K562 (cell line): ENCODE measurements at regions not wholly inside any gene's neighbourhood (a gene's known extent, or its start where the extent isn't known, plus 50 kb on each side); places are given as distances from the start of the nearest gene placed in this dataset.

Experiments
- ATAC-seq: fragments of 200-7000 bp; cut with Tn5 transposase; 3 replicates; pipeline ENCODE4 v1.9.1; 2020; ENCODE audit warnings: moderate library complexity
- BruUV-seq: library from RNA; stranded (reverse); fragments of 400-500 nt; replicated peaks from 2 replicates; lab custom pipeline; 2021; lab: Mats Ljungman, UMichigan
- CTCF ChIA-PET: fragments of 300-600 bp; formaldehyde crosslinking; extraction: SDS; loops from one replicate; lab custom pipeline; 2021; ENCODE audit warnings: low intra/inter-chr PET ratio; lab: Yijun Ruan, JAX
- POLR2A ChIA-PET: fragments of 300-600, 350-650 bp; sonication (Branson Sonifier 250); formaldehyde crosslinking; extraction: SDS; loops from one replicate; lab custom pipeline; 2021; ENCODE audit warnings: antibody characterized with exemption, inconsistent platforms; lab: Yijun Ruan, JAX
- DNase-seq, 4 experiments: peaks; one replicate each; pipeline versions ENCODE4 v3.0.0 to v3.0.0-alpha.2; 2011 to 2018; ENCODE audit warnings: low spot score in 3 of 4, mixed read lengths in 3 of 4; ENCODE audit errors: extremely low read depth in 1 of 4
- FAIRE-seq: peaks from 2 replicates; lab custom pipeline; 2011; peaks lifted over from hg19 to GRCh38; lab: Jason Lieb, UNC
- H2AFZ ChIP-seq: 2 replicates; pipeline ENCODE4 v1.6.0; 2011; ENCODE audit warnings: low read depth, low read length, control low read depth, inconsistent platforms
- H3K27ac ChIP-seq: fragments of 200-600 bp; 3 replicates; pipeline ENCODE4 v1.8.0; 2011; ENCODE audit warnings: low read depth, mild to moderate bottlenecking, control low read depth, inconsistent platforms, low read length, moderate library complexity, mixed read lengths; ENCODE audit errors: extremely low read depth
- H3K27me3 ChIP-seq, 2 experiments: fragments of 300-600 bp in 1 of 2; 2 replicates in 1 of 2; 3 replicates in 1 of 2; pipeline versions ENCODE4 v1.6.0 to v1.8.0; 2011; ENCODE audit warnings: inconsistent platforms in 2 of 2, low read length in 2 of 2, mild to moderate bottlenecking in 1 of 2, mixed read lengths in 1 of 2, moderate library complexity in 1 of 2; ENCODE audit not compliant: control insufficient read depth in 2 of 2, insufficient read depth in 2 of 2
- H3K36me3 ChIP-seq: fragments of 300-600 bp; 3 replicates; pipeline ENCODE4 v1.8.0; 2011; ENCODE audit warnings: mild to moderate bottlenecking, low read length, inconsistent platforms; ENCODE audit not compliant: control insufficient read depth, insufficient read depth
- H3K4me1 ChIP-seq, 2 experiments: fragments of 200-600 bp in 1 of 2; replicated peaks in 1 of 2; 2 replicates in 1 of 2; 3 replicates in 1 of 2; pipeline versions ENCODE4 v1.5.1 to v1.8.0; 2011; ENCODE audit warnings: inconsistent platforms in 2 of 2, low read length in 2 of 2, mild to moderate bottlenecking in 1 of 2, mixed read lengths in 1 of 2, moderate library complexity in 1 of 2; ENCODE audit not compliant: control insufficient read depth in 2 of 2, insufficient read depth in 2 of 2
- H3K4me2 ChIP-seq: 2 replicates; pipeline ENCODE4 v1.6.1; 2011; ENCODE audit warnings: low read length, control low read depth, inconsistent platforms, mixed read lengths; ENCODE audit not compliant: insufficient read depth
- H3K4me3 ChIP-seq: fragments of 200-600 bp; sonication (generic), shearing (Covaris generic); 2 replicates; pipeline ENCODE4 v1.5.1; 2016; ENCODE audit warnings: control low read depth, inconsistent platforms
- H3K79me2 ChIP-seq: fragments of 200-600 bp; 3 replicates; pipeline ENCODE4 v1.8.0; 2011; ENCODE audit warnings: low read length, inconsistent platforms; ENCODE audit not compliant: control insufficient read depth, insufficient read depth
- H3K9ac ChIP-seq, 2 experiments: 2 replicates each; pipeline versions ENCODE4 v1.6.0 to v1.6.1; 2011; ENCODE audit warnings: low read depth in 2 of 2, low read length in 2 of 2, control low read depth in 1 of 2, inconsistent platforms in 1 of 2, mild to moderate bottlenecking in 1 of 2, mixed read lengths in 1 of 2; ENCODE audit not compliant: insufficient read depth in 1 of 2
- H3K9me1 ChIP-seq: one replicate; pipeline ENCODE4 v1.6.0; 2011; ENCODE audit warnings: inconsistent platforms, mild to moderate bottlenecking, low read length, moderate library complexity; ENCODE audit not compliant: control insufficient read depth, insufficient read depth
- H3K9me3 ChIP-seq: replicated peaks from 2 replicates; pipeline ENCODE4 v1.5.1; 2011; ENCODE audit warnings: low read depth, low read length, inconsistent platforms; ENCODE audit not compliant: control insufficient read depth, insufficient read depth
- H4K20me1 ChIP-seq: replicated peaks from 2 replicates; pipeline ENCODE4 v1.6.1; 2011; ENCODE audit warnings: low read length, inconsistent platforms, mixed read lengths; ENCODE audit not compliant: control insufficient read depth, insufficient read depth
- E2F3 ChIP-seq: fragments of 250-450 bp; sonication (Bioruptor Pico); IDR thresholded peaks from 2 replicates; pipeline ENCODE4 v1.4.0; 2020; ENCODE audit warnings: mild to moderate bottlenecking
- EP400 ChIP-seq: fragments of 450-650 bp; IDR thresholded peaks from 2 replicates; pipeline ENCODE4 v1.6.1; 2017; ENCODE audit warnings: antibody characterized with exemption, mild to moderate bottlenecking, moderate library complexity
- FOSL1 ChIP-seq: fragments of 200-800 bp; sonication (Bioruptor generic); conservative IDR thresholded peaks from 2 replicates; pipeline ENCODE4 v1.6.1; 2016; ENCODE audit warnings: missing genetic modification characterization, missing compliant biosample characterization
- GABPB1 ChIP-seq: sonication (generic); formaldehyde crosslinking; IDR thresholded peaks from 2 replicates; pipeline ENCODE4 v1.8.0; 2022; ENCODE audit warnings: mild to moderate bottlenecking, missing genetic modification reagents
- JUN ChIP-seq, 2 experiments: sonication (generic) in 1 of 2; formaldehyde crosslinking in 1 of 2; IDR thresholded peaks; 2 replicates each; pipeline versions ENCODE4 v1.6.1 to v1.8.0; 2012 to 2022; ENCODE audit warnings: borderline replicate concordance in 2 of 2, mild to moderate bottlenecking in 2 of 2, improper control_type of control experiment in 1 of 2, low read depth in 1 of 2, low read length in 1 of 2, missing genetic modification reagents in 1 of 2
- JUND ChIP-seq, 2 experiments: IDR thresholded peaks; 2 replicates in 1 of 2; 3 replicates in 1 of 2; pipeline ENCODE4 v1.6.1; 2011; ENCODE audit warnings: borderline replicate concordance in 2 of 2, low read depth in 2 of 2, low read length in 2 of 2, improper control_type of control experiment in 1 of 2, missing biosample characterization in 1 of 2, missing genetic modification characterization in 1 of 2, missing genetic modification reagents in 1 of 2
- KLF16 ChIP-seq: IDR thresholded peaks from 2 replicates; pipeline ENCODE4 v1.6.1; 2016; ENCODE audit warnings: antibody characterized with exemption
- SMARCC2 ChIP-seq: fragments of 450-650 bp; IDR thresholded peaks from 2 replicates; pipeline ENCODE4 v1.6.1; 2017; ENCODE audit warnings: antibody characterized with exemption, moderate library complexity, mild to moderate bottlenecking, low read depth
- SRF ChIP-seq, 2 experiments: fragments of 250-450, 450-650 bp in 1 of 2; sonication (Bioruptor Pico) in 1 of 2; sonication (generic) in 1 of 2; formaldehyde crosslinking; IDR thresholded peaks; 2 replicates each; pipeline versions ENCODE4 v1.5.0 to v1.5.1; 2020 to 2022; ENCODE audit warnings: mild to moderate bottlenecking in 1 of 2, missing genetic modification reagents in 1 of 2
- ZNF134 ChIP-seq: fragments of 250-450 bp; sonication (Bioruptor Pico); conservative IDR thresholded peaks from 2 replicates; pipeline ENCODE4 v1.4.0; 2020
- ZNF146 ChIP-seq: IDR thresholded peaks from one replicate; pipeline ENCODE4 v1.6.1; 2018; ENCODE audit warnings: missing compliant biosample characterization; ENCODE audit not compliant: unreplicated experiment
- WGBS: fragments of 100-300 bp; shearing (Covaris generic); methylation state at CpG from one replicate; pipeline ENCODE4 v1.1.6; 2016; ENCODE audit warnings: low coverage, mixed read lengths; ENCODE audit not compliant: insufficient coverage; ENCODE audit errors: missing lambda C conversion rate; 5-methylcytosine and 5-hydroxymethylcytosine counted together
- in situ Hi-C: fragments of 300-500 bp; cut with MboI; formaldehyde crosslinking; loops from 4 replicates; pipeline ENCODE4 v1.15.0; 2018; ENCODE audit warnings: inconsistent platforms, mixed read lengths
- intact Hi-C: fragments of 100-400 bp; cut with micrococcal nuclease; formaldehyde crosslinking; loops from 2 replicates; pipeline ENCODE4 v1.14.2; 2022
- TF ChIP-seq, protein P1 (sequence below): sonication (generic); formaldehyde crosslinking; IDR thresholded peaks from 2 replicates; pipeline ENCODE4 v1.8.0; 2022; ENCODE audit warnings: mild to moderate bottlenecking, low read depth, missing genetic modification reagents
- TF ChIP-seq, protein P2 (sequence below), 3 experiments: IDR thresholded peaks in 2 of 3; conservative IDR thresholded peaks in 1 of 3; 2 replicates each; pipeline ENCODE4 v1.5.1; 2011 to 2012; ENCODE audit warnings: low read length in 3 of 3, mild to moderate bottlenecking in 3 of 3, control low read depth in 2 of 3, improper control_type of control experiment in 1 of 3, inconsistent platforms in 1 of 3, low read depth in 1 of 3, mixed read lengths in 1 of 3, moderate library complexity in 1 of 3; ENCODE audit not compliant: insufficient read depth in 2 of 3

DNA sequence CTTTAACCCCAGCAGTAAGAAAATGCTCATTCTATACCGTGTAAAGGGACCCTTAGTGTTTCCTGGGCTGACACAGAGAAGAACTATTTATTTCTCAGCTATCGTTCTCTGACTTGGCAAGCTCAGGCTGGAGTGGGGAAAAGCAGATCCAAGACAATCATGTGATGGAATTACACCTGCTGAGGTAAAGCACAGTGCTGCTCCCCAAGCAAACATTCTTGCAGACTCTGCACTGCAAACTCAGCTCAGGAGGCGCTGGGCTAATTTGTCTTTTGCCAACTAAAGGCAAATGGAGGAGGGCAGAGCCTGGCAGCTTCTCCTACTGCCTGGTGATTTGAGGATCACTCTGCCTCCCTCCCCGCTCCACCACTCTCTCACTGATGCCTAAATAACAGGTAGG is 57.8 kb upstream of the FUT8 start:
- no peak for ATAC-seq
- no TSS peak for BruUV-seq

DNA sequence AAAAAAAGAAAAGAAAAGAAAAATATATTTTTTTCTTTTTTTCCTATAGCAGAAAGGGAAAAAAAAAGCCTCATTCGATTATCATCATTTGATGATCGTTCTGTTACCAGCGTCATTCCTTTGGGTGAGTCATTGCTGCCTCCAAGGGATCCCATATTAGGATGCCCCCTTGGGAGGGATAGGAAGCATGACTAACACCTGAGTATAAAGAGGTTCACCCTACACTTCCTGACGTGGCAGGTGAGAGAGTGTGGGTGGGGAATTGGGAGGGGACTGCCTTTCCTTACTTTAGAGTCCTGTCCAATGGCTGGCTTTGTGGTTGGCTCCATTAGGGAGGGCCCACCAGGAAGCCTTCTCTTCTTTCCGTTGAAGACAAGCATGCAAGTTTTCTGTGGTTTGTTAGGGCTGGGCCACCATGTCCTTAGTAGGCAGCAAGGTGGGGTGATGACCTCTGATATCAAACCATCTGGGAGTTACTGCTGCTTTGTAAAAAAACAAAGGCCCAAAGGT is 56.1 kb upstream of the FUT8 start:
- H2AFZ ChIP-seq = no peak overlapping the region
- H3K27ac ChIP-seq = no peak overlapping the region
- POLR2A ChIA-PET = interaction anchor here (0.5 to 0.9 kb wide), 2 partner anchors 13 to 17 kb away, joined by 4 to 5 read pairs; no protein-coding TSS in a partner anchor
- no peak overlapping the region for H3K9ac ChIP-seq
- DNase-seq (peak in 2 of 4 experiments; percentile 11 to 14), ATAC-seq (peak; percentile 29; the same call in 1 of the 3 replicates), FAIRE-seq (no peak)
- CTCF ChIA-PET = no interaction called here
- H3K4me1 ChIP-seq = no peaks in the 10 kb centered on the region; a peak in 2 of 5 replicates
- no TSS peak for BruUV-seq
- H3K36me3 ChIP-seq = no peaks in the 10 kb centered on the region
- intact Hi-C loops = no loop called here
- H3K4me3 ChIP-seq = no peak overlapping the region
- no peaks in the 10 kb centered on the region for H3K27me3 ChIP-seq
- WGBS = 5% methylated on average over 4 of the region's 5 CpGs
- H3K79me2 ChIP-seq = no peaks in the 10 kb centered on the region
- in situ Hi-C loops = no loop called here
- no peaks in the 10 kb centered on the region for H3K9me3 ChIP-seq
- H3K4me2 ChIP-seq = no peak overlapping the region
- H4K20me1 ChIP-seq = no peaks in the 10 kb centered on the region
- H3K9me1 ChIP-seq = no peaks in the 10 kb centered on the region
- TF ChIP-seq EP400 (no peak), JUN (IDR thresholded peaks at IDR 0.05; ENCODE audit: borderline replicate concordance, low read depth, low read length) (peak; percentile 23; the same call in 1 of the 2 replicates), JUN (CRISPR knock-in tag; IDR thresholded peaks at IDR 0.05; ENCODE audit: borderline replicate concordance) (no peak), ZNF134 (CRISPR knock-in tag) (no peak), JUND (IDR thresholded peaks at IDR 0.05; ENCODE audit: borderline replicate concordance, low read depth, low read length) (peak; percentile 40; the same call in 1 of the 2 replicates), JUND (tag; IDR thresholded peaks at IDR 0.05; ENCODE audit: borderline replicate concordance, low read depth, low read length) (no peak), E2F3 (no peak), SMARCC2 (no peak), KLF16 (no peak), SRF (CRISPR knock-in tag; IDR thresholded peaks at IDR 0.05) (no peak), FOSL1 (peak; percentile 90)
- TF ChIP-seq, protein P1, sequence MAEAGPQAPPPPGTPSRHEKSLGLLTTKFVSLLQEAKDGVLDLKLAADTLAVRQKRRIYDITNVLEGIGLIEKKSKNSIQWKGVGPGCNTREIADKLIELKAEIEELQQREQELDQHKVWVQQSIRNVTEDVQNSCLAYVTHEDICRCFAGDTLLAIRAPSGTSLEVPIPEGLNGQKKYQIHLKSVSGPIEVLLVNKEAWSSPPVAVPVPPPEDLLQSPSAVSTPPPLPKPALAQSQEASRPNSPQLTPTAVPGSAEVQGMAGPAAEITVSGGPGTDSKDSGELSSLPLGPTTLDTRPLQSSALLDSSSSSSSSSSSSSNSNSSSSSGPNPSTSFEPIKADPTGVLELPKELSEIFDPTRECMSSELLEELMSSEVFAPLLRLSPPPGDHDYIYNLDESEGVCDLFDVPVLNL = no peak
- TF ChIP-seq, protein P2, sequence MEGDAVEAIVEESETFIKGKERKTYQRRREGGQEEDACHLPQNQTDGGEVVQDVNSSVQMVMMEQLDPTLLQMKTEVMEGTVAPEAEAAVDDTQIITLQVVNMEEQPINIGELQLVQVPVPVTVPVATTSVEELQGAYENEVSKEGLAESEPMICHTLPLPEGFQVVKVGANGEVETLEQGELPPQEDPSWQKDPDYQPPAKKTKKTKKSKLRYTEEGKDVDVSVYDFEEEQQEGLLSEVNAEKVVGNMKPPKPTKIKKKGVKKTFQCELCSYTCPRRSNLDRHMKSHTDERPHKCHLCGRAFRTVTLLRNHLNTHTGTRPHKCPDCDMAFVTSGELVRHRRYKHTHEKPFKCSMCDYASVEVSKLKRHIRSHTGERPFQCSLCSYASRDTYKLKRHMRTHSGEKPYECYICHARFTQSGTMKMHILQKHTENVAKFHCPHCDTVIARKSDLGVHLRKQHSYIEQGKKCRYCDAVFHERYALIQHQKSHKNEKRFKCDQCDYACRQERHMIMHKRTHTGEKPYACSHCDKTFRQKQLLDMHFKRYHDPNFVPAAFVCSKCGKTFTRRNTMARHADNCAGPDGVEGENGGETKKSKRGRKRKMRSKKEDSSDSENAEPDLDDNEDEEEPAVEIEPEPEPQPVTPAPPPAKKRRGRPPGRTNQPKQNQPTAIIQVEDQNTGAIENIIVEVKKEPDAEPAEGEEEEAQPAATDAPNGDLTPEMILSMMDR (IDR thresholded peaks at IDR 0.05 in 2 of 3, conservative IDR thresholded peaks at IDR 0.05 in 1 of 3; ENCODE audit: insufficient read depth in 2 of 3, low read depth in 1 of 3, low read length in 3 of 3) = no peak

More for the DNA sequence above, 57.8 kb upstream of the FUT8 start:
- no peak for TF ChIP-seq ZNF146
- TF ChIP-seq GABPB1 (CRISPR knock-in tag) = no peak
- H3K4me2 ChIP-seq = no peak overlapping the region
- no peaks in the 10 kb centered on the region; a peak in 2 of 5 replicates for H3K4me1 ChIP-seq
- in situ Hi-C loops = no loop called here
- no peaks in the 10 kb centered on the region for H3K36me3 ChIP-seq
- H3K9ac ChIP-seq = no peak overlapping the region
- H3K27me3 ChIP-seq = no peaks in the 10 kb centered on the region
- no peak overlapping the region for H3K27ac ChIP-seq
- CTCF ChIA-PET = no interaction called here
- FAIRE-seq (no peak), DNase-seq (no peak)
- WGBS = 22% methylated on average over 4 of the region's 4 CpGs
- no peaks in the 10 kb centered on the region for H3K9me1 ChIP-seq
- no peaks in the 10 kb centered on the region for H3K9me3 ChIP-seq
- no peak overlapping the region for H2AFZ ChIP-seq
- intact Hi-C loops = no loop called here
- POLR2A ChIA-PET = no interaction called here
- no peak overlapping the region for H3K4me3 ChIP-seq
- no peaks in the 10 kb centered on the region for H4K20me1 ChIP-seq
- H3K79me2 ChIP-seq = no peaks in the 10 kb centered on the region
